RPMI7951 (cell line): ENCODE measurements at regions not wholly inside any gene's neighbourhood (a gene's known extent, or its start where the extent isn't known, plus 50 kb on each side); places are given as distances from the start of the nearest gene placed in this dataset.
"Not testable (repeated sequence)": the region's sequence is repeated elsewhere in the genome, so short reads cannot be mapped to it uniquely, and the experiment has no call there.

Source experiments
- DNase-seq: peaks from one replicate; pipeline ENCODE4 v3.0.0-alpha.2; 2012; ENCODE audit warnings: low read depth

- no peak for DNase-seq
Observed at GRCh38 chr6:169406804-169407203, 153.2 kb upstream of the THBS2 start.

- DNase-seq: no peak
Observed at GRCh38 chr6:169406034-169406433, 152.4 kb upstream of the THBS2 start.

- DNase-seq: no peak
Observed at GRCh38 chr6:169404828-169405227, 151.2 kb upstream of the THBS2 start.

GRCh38 chr6:169398342-169399105 is 144.9 kb upstream of the THBS2 start:
- peak; percentile 71 for DNase-seq

- DNase-seq: no peak
Observed at GRCh38 chr6:169397684-169398083, 144.0 kb upstream of the THBS2 start.

DNA sequence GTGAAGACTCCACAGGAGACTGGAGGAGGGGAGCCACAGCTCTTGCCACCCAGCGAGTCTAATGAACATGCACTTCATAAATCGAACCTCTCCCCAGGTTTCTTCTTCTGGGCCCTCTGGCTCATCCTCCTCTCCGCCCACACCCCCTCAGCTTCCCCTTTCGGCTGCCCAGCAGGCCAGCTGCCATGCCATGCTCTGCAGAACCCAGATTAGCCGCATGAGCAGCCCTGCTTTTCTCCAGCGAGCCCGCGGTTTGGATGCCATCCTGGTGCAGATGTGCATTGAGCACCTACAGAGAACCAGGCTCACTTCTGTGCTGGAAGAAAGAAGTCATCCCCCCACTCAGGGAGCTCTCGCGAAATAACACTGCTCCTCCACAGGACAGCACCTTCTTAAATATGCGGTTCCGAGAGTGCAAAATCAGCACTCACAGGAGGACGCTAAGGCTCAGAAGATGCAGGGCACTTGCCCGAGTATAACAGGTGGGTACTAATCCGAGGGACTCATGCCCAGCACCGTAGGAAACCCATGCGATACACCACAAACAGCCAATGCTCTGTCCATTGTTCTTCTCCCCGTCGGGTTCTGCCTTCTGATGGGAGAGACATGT is 143.0 kb upstream of the THBS2 start:
- no peak for DNase-seq

- not testable (repeated sequence) for DNase-seq
Observed at GRCh38 chr6:169396009-169396539, 142.4 kb upstream of the THBS2 start.

GRCh38 chr6:169395080-169395805 is 141.6 kb upstream of the THBS2 start:
- no peak for DNase-seq

- DNase-seq: no peak
Observed at GRCh38 chr6:169393753-169394152, 140.1 kb upstream of the THBS2 start.

- DNase-seq: no peak
Observed at GRCh38 chr6:169391473-169392071, 137.9 kb upstream of the THBS2 start.

GRCh38 chr6:169388395-169389166 is 134.9 kb upstream of the THBS2 start:
- DNase-seq: no peak

GRCh38 chr6:169387809-169388383 is 134.2 kb upstream of the THBS2 start:
- no peak for DNase-seq

DNA sequence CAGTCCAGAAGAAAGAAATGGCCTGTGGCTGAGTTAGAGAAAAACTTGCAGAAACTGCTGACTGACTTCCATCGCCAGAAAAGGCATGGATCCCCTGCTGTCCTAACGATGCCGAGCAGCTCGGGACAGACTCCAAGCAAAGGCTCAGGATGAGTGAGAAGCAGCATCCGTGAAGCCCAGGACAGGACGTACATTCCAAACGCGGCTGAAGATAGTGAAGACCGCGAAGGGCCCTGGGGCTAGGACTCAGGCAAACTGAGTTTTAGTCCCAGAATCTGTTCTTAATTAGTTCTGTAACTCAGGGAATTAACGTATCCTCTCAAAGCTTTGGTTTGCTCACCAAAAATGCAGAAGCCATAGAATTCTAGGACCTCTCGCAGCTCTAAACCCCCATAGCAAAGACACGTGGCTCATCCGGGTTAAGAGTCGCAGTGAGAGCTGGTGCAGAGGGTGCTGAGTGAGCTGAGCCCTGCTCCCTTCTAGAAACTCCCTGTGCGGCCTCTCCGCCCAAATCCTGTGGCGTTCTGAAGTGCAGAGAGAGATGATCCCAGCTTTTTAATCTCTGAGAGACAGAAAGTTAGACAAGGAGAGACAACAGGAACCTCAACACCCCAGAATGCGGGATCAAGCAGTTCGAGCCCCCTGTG is 132.9 kb upstream of the THBS2 start:
- peak; percentile 88 for DNase-seq

DNA sequence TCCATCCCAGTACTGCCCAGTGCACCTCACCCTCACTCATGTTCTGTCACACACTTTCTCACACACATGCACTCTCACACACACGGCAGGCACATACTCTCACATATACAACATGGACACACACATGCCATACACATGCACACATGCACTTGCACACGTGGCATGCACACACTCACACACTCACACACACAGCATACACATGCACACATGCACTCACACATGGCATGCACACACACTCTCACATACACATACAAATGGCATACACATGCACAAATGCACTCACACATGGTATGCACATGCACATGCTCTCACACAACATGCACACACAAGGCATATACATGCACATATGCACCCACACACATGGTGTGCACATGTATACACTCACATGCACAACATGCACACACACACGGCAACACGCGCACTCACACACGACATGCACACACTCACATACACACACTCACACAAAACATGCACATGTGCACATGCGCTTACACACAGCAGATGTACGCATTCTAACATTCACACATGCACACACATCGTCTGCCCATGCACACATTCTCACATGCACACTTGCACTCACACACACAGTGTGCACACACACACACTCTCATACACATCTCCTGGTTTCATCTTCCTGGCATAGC is 131.7 kb upstream of the THBS2 start:
- no peak for DNase-seq

DNA sequence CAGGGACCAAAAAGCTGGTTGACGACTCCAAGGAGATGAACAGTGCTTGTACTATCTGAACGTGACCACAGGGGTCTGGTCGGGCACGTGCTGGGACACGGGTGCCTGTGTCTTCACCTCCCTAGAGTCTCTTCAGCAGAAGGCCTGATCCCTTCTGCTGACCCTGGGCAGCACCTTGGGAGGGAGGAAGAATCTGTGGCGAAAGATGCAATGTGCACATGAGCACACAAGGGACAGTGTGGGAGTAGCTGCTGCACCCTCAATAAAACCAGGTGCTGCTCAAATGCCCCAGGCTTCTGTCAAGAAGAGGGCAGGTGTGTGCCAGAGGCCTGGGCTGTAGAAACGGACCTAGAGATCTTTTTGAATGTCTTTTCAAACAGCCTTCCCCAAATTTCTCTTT is 130.6 kb upstream of the THBS2 start:
- no peak for DNase-seq

DNA sequence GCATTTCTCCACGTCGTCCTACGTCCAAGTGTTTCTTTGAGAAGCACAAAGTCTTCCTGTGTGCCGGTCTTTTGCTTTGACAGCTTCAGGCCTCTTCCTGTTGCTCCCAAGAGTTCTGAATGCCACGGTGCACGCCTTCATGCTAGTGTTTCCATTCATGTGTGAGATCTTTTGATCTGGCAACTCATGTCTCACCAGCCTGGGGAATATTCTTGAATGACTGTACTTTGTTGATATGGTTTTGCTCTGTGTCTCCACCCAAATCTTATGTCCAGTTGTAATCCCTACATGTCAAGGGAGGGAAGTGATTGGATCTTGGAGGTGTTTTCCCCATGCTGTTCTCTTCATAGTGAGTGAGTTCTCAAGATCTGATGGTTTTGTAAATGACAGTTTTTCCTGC is 129.6 kb upstream of the THBS2 start:
- no peak for DNase-seq

DNA sequence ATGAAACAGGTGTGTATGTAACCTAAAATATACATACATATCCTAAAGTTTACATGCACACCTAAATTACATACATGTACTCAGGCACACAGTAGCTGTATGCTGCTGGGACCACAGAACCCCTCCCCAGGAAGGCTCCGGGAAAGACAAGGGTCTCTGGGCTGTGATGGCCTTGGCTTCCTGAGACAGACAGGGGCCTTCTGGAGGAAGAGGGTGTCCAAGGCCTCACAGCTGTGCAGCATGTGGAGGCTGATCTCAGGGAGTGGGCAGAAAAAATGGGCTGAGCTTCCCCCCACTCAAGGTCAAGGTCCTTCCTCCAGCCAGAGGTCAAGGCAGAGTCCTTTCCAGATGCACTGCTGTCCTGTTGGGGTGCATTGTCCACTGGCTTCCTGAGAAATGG is 129.1 kb upstream of the THBS2 start:
- no peak for DNase-seq

- no peak for DNase-seq
Observed at GRCh38 chr6:169381988-169382387, 128.3 kb upstream of the THBS2 start.

GRCh38 chr6:169380493-169380892 is 126.8 kb upstream of the THBS2 start:
- no peak for DNase-seq

GRCh38 chr6:169379495-169380070 is 125.9 kb upstream of the THBS2 start:
- DNase-seq: no peak
